IPS-20b (cell line): ENCODE measurements at regions not wholly inside any gene's neighbourhood (a gene's known extent, or its start where the extent isn't known, plus 50 kb on each side); places are given as distances from the start of the nearest gene placed in this dataset.
"Not testable (repeated sequence)": the region's sequence is repeated elsewhere in the genome, so short reads cannot be mapped to it uniquely, and the experiment has no call there.

ENCODE experiments used
- H3K27ac ChIP-seq: one replicate; pipeline ENCODE4 v1.5.1; 2013; ENCODE audit warnings: low read length
- H3K27me3 ChIP-seq: 2 replicates; pipeline ENCODE4 v1.6.1; 2013; ENCODE audit warnings: mild to moderate bottlenecking, low read length, inconsistent platforms; ENCODE audit not compliant: insufficient read depth
- H3K36me3 ChIP-seq: 2 replicates; pipeline ENCODE4 v1.6.1; 2013; ENCODE audit warnings: low read depth, mild to moderate bottlenecking, inconsistent platforms, low read length, moderate library complexity; ENCODE audit not compliant: insufficient read depth
- H3K4me1 ChIP-seq: 2 replicates; pipeline ENCODE4 v1.6.1; 2013; ENCODE audit warnings: mild to moderate bottlenecking, control low read depth, inconsistent platforms, low read length, moderate library complexity; ENCODE audit not compliant: insufficient read depth
- H3K4me3 ChIP-seq: 2 replicates; pipeline ENCODE4 v1.5.1; 2013; ENCODE audit warnings: mild to moderate bottlenecking, low read length, inconsistent platforms
- H3K9ac ChIP-seq: 2 replicates; pipeline ENCODE4 v1.6.1; 2013; ENCODE audit warnings: low read depth, mild to moderate bottlenecking, inconsistent platforms, low read length, moderate library complexity
- H3K9me3 ChIP-seq: 2 replicates; pipeline ENCODE4 v1.6.1; 2013; ENCODE audit warnings: mild to moderate bottlenecking, low read depth, low read length, inconsistent platforms; ENCODE audit not compliant: insufficient read depth

GRCh38 chr11:96969251-96969650, 579.4 kb downstream of the JRKL start:
- no peaks in the 10 kb centered on the region for H3K36me3 ChIP-seq
- no peak overlapping the region for H3K4me3 ChIP-seq
- no peak overlapping the region for H3K9ac ChIP-seq
- no peak overlapping the region for H3K27ac ChIP-seq
- H3K9me3 ChIP-seq = no peaks in the 10 kb centered on the region
- no peaks in the 10 kb centered on the region for H3K27me3 ChIP-seq
- no peaks in the 10 kb centered on the region for H3K4me1 ChIP-seq

- Histone ChIP-seq H3K4me3 (no peak overlapping the region), H3K36me3 (no peaks in the 10 kb centered on the region), H3K9me3 (no peaks in the 10 kb centered on the region), H3K27me3 (no peaks in the 10 kb centered on the region), H3K9ac (no peak overlapping the region), H3K4me1 (no peaks in the 10 kb centered on the region), H3K27ac (no peak overlapping the region)
These were observed 588.9 kb downstream of the JRKL start for GRCh38 chr11:96978751-96979150.

GRCh38 chr11:96986516-96986915, 596.7 kb downstream of the JRKL start:
- H3K4me1 ChIP-seq = no peaks in the 10 kb centered on the region
- H3K4me3 ChIP-seq = no peak overlapping the region
- H3K36me3 ChIP-seq = no peaks in the 10 kb centered on the region
- H3K27me3 ChIP-seq = no peaks in the 10 kb centered on the region
- H3K9ac ChIP-seq = no peak overlapping the region
- H3K27ac ChIP-seq = no peak overlapping the region
- no peaks in the 10 kb centered on the region for H3K9me3 ChIP-seq

GRCh38 chr11:96990914-96991313, 601.1 kb downstream of the JRKL start:
- Histone ChIP-seq H3K27me3 (no peaks in the 10 kb centered on the region), H3K9me3 (no peaks in the 10 kb centered on the region), H3K4me3 (no peak overlapping the region), H3K9ac (no peak overlapping the region), H3K27ac (no peak overlapping the region), H3K4me1 (no peaks in the 10 kb centered on the region), H3K36me3 (no peaks in the 10 kb centered on the region)

GRCh38 chr11:97000481-97000880, 610.7 kb downstream of the JRKL start:
- H3K27ac ChIP-seq = no peak overlapping the region
- H3K9ac ChIP-seq = no peak overlapping the region
- H3K9me3 ChIP-seq = no peaks in the 10 kb centered on the region
- no peaks in the 10 kb centered on the region for H3K27me3 ChIP-seq
- no peak overlapping the region for H3K4me3 ChIP-seq
- no peaks in the 10 kb centered on the region for H3K36me3 ChIP-seq
- H3K4me1 ChIP-seq = no peaks in the 10 kb centered on the region

GRCh38 chr11:97007283-97007682, 617.5 kb downstream of the JRKL start:
- Histone ChIP-seq H3K36me3 (no peaks in the 10 kb centered on the region), H3K9ac (no peak overlapping the region), H3K27ac (no peak overlapping the region)

GRCh38 chr11:97009613-97010012, 619.8 kb downstream of the JRKL start:
- Histone ChIP-seq H3K4me1 (no peaks in the 10 kb centered on the region), H3K4me3 (no peak overlapping the region), H3K27me3 (no peaks in the 10 kb centered on the region), H3K9ac (no peak overlapping the region), H3K9me3 (no peaks in the 10 kb centered on the region), H3K27ac (no peak overlapping the region), H3K36me3 (no peaks in the 10 kb centered on the region)

More at GRCh38 chr11:97007283-97007682, 617.5 kb downstream of the JRKL start:
- no peaks in the 10 kb centered on the region for H3K27me3 ChIP-seq
- H3K4me3 ChIP-seq = no peak overlapping the region
- no peaks in the 10 kb centered on the region for H3K4me1 ChIP-seq
- no peaks in the 10 kb centered on the region for H3K9me3 ChIP-seq

- not testable (repeated sequence) for H3K36me3 ChIP-seq, H3K4me3 ChIP-seq, H3K27me3 ChIP-seq, H3K9ac ChIP-seq, H3K9me3 ChIP-seq, H3K27ac ChIP-seq, H3K4me1 ChIP-seq
These were observed 621.2 kb downstream of the JRKL start for GRCh38 chr11:97010997-97011396.

GRCh38 chr11:97015327-97015726, 625.5 kb downstream of the JRKL start:
- Histone ChIP-seq H3K4me3 (no peak overlapping the region), H3K36me3 (no peaks in the 10 kb centered on the region), H3K9me3 (no peaks in the 10 kb centered on the region), H3K9ac (no peak overlapping the region), H3K27me3 (no peaks in the 10 kb centered on the region), H3K4me1 (no peaks in the 10 kb centered on the region), H3K27ac (no peak overlapping the region)

- Histone ChIP-seq H3K4me3 (no peak overlapping the region), H3K9me3 (0 out of 2 replicates have a peak, but pooled peaks cover 3% of the 10 kb centered on the region), H3K36me3 (no peaks in the 10 kb centered on the region), H3K9ac (no peak overlapping the region), H3K27ac (no peak overlapping the region), H3K4me1 (no peaks in the 10 kb centered on the region), H3K27me3 (no peaks in the 10 kb centered on the region)
These were observed 629.5 kb downstream of the JRKL start for GRCh38 chr11:97019305-97019704.

- Histone ChIP-seq H3K36me3 (no peaks in the 10 kb centered on the region), H3K27ac (no peak overlapping the region), H3K9ac (no peak overlapping the region), H3K4me1 (no peaks in the 10 kb centered on the region), H3K9me3 (0 out of 2 replicates have a peak, but pooled peaks cover 5% of the 10 kb centered on the region), H3K4me3 (no peak overlapping the region), H3K27me3 (no peaks in the 10 kb centered on the region)
These were observed 629.9 kb downstream of the JRKL start for GRCh38 chr11:97019754-97020153.

- Histone ChIP-seq H3K36me3 (no peaks in the 10 kb centered on the region), H3K9me3 (peaks cover 9% of the 10 kb centered on the region; the same call in 1 of the 2 replicates), H3K27me3 (no peaks in the 10 kb centered on the region), H3K9ac (no peak overlapping the region), H3K4me3 (no peak overlapping the region), H3K4me1 (no peaks in the 10 kb centered on the region), H3K27ac (no peak overlapping the region)
These were observed 633.1 kb downstream of the JRKL start for GRCh38 chr11:97022955-97023354.
